ENCODE measurements at regions not wholly inside any gene's neighbourhood (a gene's known extent, or its start where the extent isn't known, plus 50 kb on each side); places are given as distances from the start of the nearest gene placed in this dataset.

DNA sequence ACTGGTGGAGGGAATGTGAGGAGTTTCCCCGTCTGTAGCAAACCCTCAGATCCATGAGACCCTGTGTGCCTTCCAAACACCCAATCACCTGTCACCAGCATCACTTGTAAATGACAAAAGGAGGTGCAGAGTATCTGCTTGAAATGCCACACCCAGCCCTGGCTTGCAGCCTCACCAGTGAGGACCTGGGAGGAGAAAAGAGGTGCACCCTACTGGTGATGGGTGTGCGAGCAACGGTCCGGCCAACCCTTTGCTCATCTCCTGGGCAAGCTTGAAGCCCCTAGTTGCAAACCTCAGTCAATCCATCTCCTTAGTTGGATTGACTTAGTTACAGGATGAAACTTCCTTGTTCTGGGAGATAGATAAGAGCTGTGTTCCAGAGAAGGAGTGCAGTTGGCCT lies 62.4 kb upstream of the WAPL start:
- no peak for TF ChIP-seq EZH2 (IDR thresholded peaks at IDR 0.05; ENCODE audit: low read depth)
- TF ChIP-seq, protein P1, sequence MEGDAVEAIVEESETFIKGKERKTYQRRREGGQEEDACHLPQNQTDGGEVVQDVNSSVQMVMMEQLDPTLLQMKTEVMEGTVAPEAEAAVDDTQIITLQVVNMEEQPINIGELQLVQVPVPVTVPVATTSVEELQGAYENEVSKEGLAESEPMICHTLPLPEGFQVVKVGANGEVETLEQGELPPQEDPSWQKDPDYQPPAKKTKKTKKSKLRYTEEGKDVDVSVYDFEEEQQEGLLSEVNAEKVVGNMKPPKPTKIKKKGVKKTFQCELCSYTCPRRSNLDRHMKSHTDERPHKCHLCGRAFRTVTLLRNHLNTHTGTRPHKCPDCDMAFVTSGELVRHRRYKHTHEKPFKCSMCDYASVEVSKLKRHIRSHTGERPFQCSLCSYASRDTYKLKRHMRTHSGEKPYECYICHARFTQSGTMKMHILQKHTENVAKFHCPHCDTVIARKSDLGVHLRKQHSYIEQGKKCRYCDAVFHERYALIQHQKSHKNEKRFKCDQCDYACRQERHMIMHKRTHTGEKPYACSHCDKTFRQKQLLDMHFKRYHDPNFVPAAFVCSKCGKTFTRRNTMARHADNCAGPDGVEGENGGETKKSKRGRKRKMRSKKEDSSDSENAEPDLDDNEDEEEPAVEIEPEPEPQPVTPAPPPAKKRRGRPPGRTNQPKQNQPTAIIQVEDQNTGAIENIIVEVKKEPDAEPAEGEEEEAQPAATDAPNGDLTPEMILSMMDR (conservative IDR thresholded peaks at IDR 0.05): no peak
